Omental fat pad (tissue), 3 donors: ENCODE measurements at regions not wholly inside any gene's neighbourhood (a gene's known extent, or its start where the extent isn't known, plus 50 kb on each side); places are given as distances from the start of the nearest gene placed in this dataset. TPM values are rescaled to one million over a fixed set of nuclear protein-coding genes. Genes with fewer than 3 reads are reported as not detected.

ENCODE experiments used
- ATAC-seq: fragments of 150-250 bp; one replicate; pipeline ENCODE4 v1.9.1; 2016; ENCODE audit warnings: mild to moderate bottlenecking, moderate library complexity; ENCODE audit not compliant: low FRiP score
- DNase-seq: peaks from one replicate; pipeline ENCODE4 v3.0.0-alpha.2; 2019; ENCODE audit warnings: low spot score
- CTCF ChIP-seq, 3 donors: fragments of 450-650 bp; IDR thresholded peaks; one replicate each; pipeline ENCODE4 v1.5.1; 2016 to 2017; ENCODE audit warnings: antibody characterized with exemption in 3 of 3, mild to moderate bottlenecking in 3 of 3, moderate library complexity in 2 of 3
- small RNA-seq: library from RNA; depleted of rRNA; stranded (forward); fragments of <200 nt; gene quantifications from one replicate; pipeline ENCODE3, GENCODE V24; 2016

- no peak for TF ChIP-seq CTCF (IDR thresholded peaks at IDR 0.05)
- DNase-seq = no peak
- no peak for ATAC-seq
Observed at GRCh38 chr3:41148478-41148877, 50.8 kb upstream of the CTNNB1 start.

GRCh38 chr3:41148901-41149300 lies 50.4 kb upstream of the CTNNB1 start:
- no peak for ATAC-seq
- DNase-seq = no peak
- no peak for TF ChIP-seq CTCF (IDR thresholded peaks at IDR 0.05)

Small RNAs in the stretch of these regions (small RNA-seq; reads per million reads assigned to genes)
- gene AC099560.2 = not detected
- not detected for gene HMGN2P24
